ENCODE measurements at regions not wholly inside any gene's neighbourhood (a gene's known extent, or its start where the extent isn't known, plus 50 kb on each side); places are given as distances from the start of the nearest gene placed in this dataset.

- TF ChIP-seq, protein P1, sequence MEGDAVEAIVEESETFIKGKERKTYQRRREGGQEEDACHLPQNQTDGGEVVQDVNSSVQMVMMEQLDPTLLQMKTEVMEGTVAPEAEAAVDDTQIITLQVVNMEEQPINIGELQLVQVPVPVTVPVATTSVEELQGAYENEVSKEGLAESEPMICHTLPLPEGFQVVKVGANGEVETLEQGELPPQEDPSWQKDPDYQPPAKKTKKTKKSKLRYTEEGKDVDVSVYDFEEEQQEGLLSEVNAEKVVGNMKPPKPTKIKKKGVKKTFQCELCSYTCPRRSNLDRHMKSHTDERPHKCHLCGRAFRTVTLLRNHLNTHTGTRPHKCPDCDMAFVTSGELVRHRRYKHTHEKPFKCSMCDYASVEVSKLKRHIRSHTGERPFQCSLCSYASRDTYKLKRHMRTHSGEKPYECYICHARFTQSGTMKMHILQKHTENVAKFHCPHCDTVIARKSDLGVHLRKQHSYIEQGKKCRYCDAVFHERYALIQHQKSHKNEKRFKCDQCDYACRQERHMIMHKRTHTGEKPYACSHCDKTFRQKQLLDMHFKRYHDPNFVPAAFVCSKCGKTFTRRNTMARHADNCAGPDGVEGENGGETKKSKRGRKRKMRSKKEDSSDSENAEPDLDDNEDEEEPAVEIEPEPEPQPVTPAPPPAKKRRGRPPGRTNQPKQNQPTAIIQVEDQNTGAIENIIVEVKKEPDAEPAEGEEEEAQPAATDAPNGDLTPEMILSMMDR (IDR thresholded peaks at IDR 0.05): no peak
- no peak for TF ChIP-seq POLR2A (IDR thresholded peaks at IDR 0.05)
Observed at GRCh38 chr2:76472946-76473345, 762.2 kb upstream of the GCFC2 start.
